Keratinocyte (primary cell): ENCODE measurements at regions not wholly inside any gene's neighbourhood (a gene's known extent, or its start where the extent isn't known, plus 50 kb on each side); places are given as distances from the start of the nearest gene placed in this dataset.

Source experiments
- DNase-seq: peaks from one replicate; pipeline ENCODE4 v3.0.0-alpha.2; 2011; ENCODE audit warnings: low read depth, missing footprints, low spot score
- FAIRE-seq: peaks from 2 replicates; lab custom pipeline; 2011; peaks lifted over from hg19 to GRCh38; lab: Jason Lieb, UNC
- H2AFZ ChIP-seq: 2 replicates; pipeline ENCODE4 v1.6.0; 2012; ENCODE audit warnings: low read length, control low read depth, inconsistent platforms; ENCODE audit not compliant: control insufficient read depth
- H3K27ac ChIP-seq: 2 replicates; pipeline ENCODE4 v1.5.1; 2011; ENCODE audit warnings: low read length; ENCODE audit not compliant: control insufficient read depth, insufficient read depth
- H3K27me3 ChIP-seq: 3 replicates; pipeline ENCODE4 v1.6.0; 2011; ENCODE audit warnings: low read length; ENCODE audit not compliant: control insufficient read depth, insufficient read depth; ENCODE audit errors: extremely low read depth
- H3K36me3 ChIP-seq, 2 experiments: 2 replicates in 1 of 2; 3 replicates in 1 of 2; pipeline ENCODE4 v1.5.1; 2011; ENCODE audit warnings: low read length in 2 of 2, mild to moderate bottlenecking in 1 of 2; ENCODE audit not compliant: control insufficient read depth in 2 of 2, insufficient read depth in 2 of 2; ENCODE audit errors: extremely low read depth in 1 of 2
- H3K4me1 ChIP-seq: 3 replicates; pipeline ENCODE4 v1.5.1; 2011; ENCODE audit warnings: low read length; ENCODE audit not compliant: control insufficient read depth, insufficient read depth; ENCODE audit errors: extremely low read depth
- H3K4me2 ChIP-seq: 3 replicates; pipeline ENCODE4 v1.6.0; 2011; ENCODE audit warnings: low read depth, low read length; ENCODE audit not compliant: control insufficient read depth, insufficient read depth; ENCODE audit errors: extremely low read depth
- H3K4me3 ChIP-seq, 3 experiments: fragments of 200-600 bp in 1 of 3; sonication (generic) in 1 of 3; 2 replicates in 2 of 3; 3 replicates in 1 of 3; pipeline ENCODE4 v1.5.1; 2011 to 2016; ENCODE audit warnings: low read length in 3 of 3, mild to moderate bottlenecking in 3 of 3, control low read depth in 2 of 3, inconsistent platforms in 1 of 3, low read depth in 1 of 3, mixed read lengths in 1 of 3, mixed run types in 1 of 3, moderate library complexity in 1 of 3; ENCODE audit not compliant: control insufficient read depth in 2 of 3, insufficient read depth in 2 of 3; ENCODE audit errors: extremely low read depth in 1 of 3
- H3K79me2 ChIP-seq: 2 replicates; pipeline ENCODE4 v1.6.0; 2012; ENCODE audit warnings: low read length; ENCODE audit not compliant: control insufficient read depth, insufficient read depth
- H3K9ac ChIP-seq: 3 replicates; pipeline ENCODE4 v1.6.0; 2011; ENCODE audit warnings: low read length; ENCODE audit not compliant: control insufficient read depth, insufficient read depth; ENCODE audit errors: extremely low read depth
- H3K9me1 ChIP-seq: 3 replicates; pipeline ENCODE4 v1.6.0; 2011; ENCODE audit warnings: low read length; ENCODE audit not compliant: control insufficient read depth, insufficient read depth; ENCODE audit errors: extremely low read depth
- H3K9me3 ChIP-seq: 2 replicates; pipeline ENCODE4 v1.5.1; 2012; ENCODE audit warnings: low read depth, low read length; ENCODE audit not compliant: control insufficient read depth
- H4K20me1 ChIP-seq: 3 replicates; pipeline ENCODE4 v1.6.0; 2011; ENCODE audit warnings: low read length; ENCODE audit not compliant: control insufficient read depth, insufficient read depth; ENCODE audit errors: extremely low read depth
- EZH2 ChIP-seq: IDR thresholded peaks from one replicate; pipeline ENCODE4 v1.6.1; 2012; ENCODE audit warnings: inconsistent platforms, mild to moderate bottlenecking, low read length, moderate library complexity
- dilution Hi-C: fragments of 300-500 bp; cut with MboI; formaldehyde crosslinking; loops from one replicate; pipeline ENCODE4 v1.7.0; 2020; ENCODE audit warnings: low sequenced_read_pairs; ENCODE audit not compliant: extremely low pct_ligation_motif_present
- TF ChIP-seq, protein P1 (sequence below), 3 experiments: IDR thresholded peaks in 1 of 3; conservative IDR thresholded peaks in 1 of 3; optimal IDR thresholded peaks in 1 of 3; 2 replicates in 2 of 3; 3 replicates in 1 of 3; pipeline versions ENCODE3 to v1.5.1; 2011; ENCODE audit warnings: low read length in 3 of 3, mild to moderate bottlenecking in 3 of 3, moderate library complexity in 2 of 3, control low read depth in 1 of 3, inconsistent platforms in 1 of 3; ENCODE audit not compliant: insufficient read depth in 2 of 3; ENCODE audit errors: extremely low read depth in 1 of 3

DNA sequence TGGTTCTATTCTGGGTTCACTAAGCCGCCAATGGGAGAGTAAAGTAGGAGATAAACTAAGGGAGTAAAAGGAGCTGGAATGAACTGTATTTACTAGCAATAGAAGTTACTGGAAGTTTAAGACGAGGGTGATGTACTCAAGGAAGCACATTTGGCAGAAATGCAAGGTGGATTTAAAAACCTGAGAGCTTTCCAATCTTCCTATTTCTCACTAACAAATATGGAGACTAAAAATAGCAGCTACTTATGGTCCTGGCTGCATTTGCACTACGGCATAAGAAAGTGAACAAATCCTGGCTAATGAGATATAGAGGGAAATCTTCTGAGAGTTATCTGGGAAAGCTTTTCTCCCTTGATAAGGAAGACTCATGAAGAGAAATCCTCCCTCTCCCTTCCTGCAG, 153.4 kb downstream of the TMEM161B start:
- dilution Hi-C loops = no loop called here
- Histone ChIP-seq H3K79me2 (no peaks in the 10 kb centered on the region), H3K9ac (no peak overlapping the region), H3K4me2 (no peak overlapping the region), H3K4me3 (no peak overlapping the region), H3K27ac (no peak overlapping the region), H2AFZ (no peak overlapping the region), H4K20me1 (no peaks in the 10 kb centered on the region), H3K27me3 (no peaks in the 10 kb centered on the region), H3K36me3 (no peaks in the 10 kb centered on the region), H3K9me1 (no peaks in the 10 kb centered on the region), H3K4me1 (no peaks in the 10 kb centered on the region), H3K9me3 (no peaks in the 10 kb centered on the region)
- DNase-seq (no peak), FAIRE-seq (no peak)
- no peak for TF ChIP-seq EZH2
- TF ChIP-seq, protein P1, sequence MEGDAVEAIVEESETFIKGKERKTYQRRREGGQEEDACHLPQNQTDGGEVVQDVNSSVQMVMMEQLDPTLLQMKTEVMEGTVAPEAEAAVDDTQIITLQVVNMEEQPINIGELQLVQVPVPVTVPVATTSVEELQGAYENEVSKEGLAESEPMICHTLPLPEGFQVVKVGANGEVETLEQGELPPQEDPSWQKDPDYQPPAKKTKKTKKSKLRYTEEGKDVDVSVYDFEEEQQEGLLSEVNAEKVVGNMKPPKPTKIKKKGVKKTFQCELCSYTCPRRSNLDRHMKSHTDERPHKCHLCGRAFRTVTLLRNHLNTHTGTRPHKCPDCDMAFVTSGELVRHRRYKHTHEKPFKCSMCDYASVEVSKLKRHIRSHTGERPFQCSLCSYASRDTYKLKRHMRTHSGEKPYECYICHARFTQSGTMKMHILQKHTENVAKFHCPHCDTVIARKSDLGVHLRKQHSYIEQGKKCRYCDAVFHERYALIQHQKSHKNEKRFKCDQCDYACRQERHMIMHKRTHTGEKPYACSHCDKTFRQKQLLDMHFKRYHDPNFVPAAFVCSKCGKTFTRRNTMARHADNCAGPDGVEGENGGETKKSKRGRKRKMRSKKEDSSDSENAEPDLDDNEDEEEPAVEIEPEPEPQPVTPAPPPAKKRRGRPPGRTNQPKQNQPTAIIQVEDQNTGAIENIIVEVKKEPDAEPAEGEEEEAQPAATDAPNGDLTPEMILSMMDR (optimal IDR thresholded peaks at IDR 0.05 in 1 of 3, IDR thresholded peaks at IDR 0.05 in 1 of 3, conservative IDR thresholded peaks at IDR 0.05 in 1 of 3; ENCODE audit: extremely low read depth in 1 of 3, insufficient read depth in 2 of 3, low read length in 3 of 3) = no peak

DNA sequence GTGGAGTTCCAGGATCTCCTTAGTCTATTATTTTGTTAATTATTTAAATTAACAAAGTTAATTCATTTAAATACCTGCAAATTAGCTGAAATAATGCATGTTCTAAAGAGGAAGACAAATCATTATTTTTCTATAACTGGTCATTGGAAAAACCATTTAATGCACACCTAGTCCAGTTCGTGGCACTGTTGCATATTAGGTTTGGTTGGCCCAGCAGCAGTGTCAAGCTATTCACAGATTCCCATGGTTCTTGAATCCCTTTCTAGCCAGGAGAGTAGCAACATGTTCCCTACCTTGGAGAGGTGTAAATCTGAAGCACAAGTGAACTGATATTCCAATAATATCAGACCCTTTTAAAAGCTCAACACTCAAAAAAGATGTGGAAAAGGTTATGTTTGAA, 155.2 kb downstream of the TMEM161B start:
- Histone ChIP-seq H4K20me1 (no peaks in the 10 kb centered on the region), H3K79me2 (no peaks in the 10 kb centered on the region), H3K9me3 (no peaks in the 10 kb centered on the region), H3K36me3 (no peaks in the 10 kb centered on the region), H3K27ac (no peak overlapping the region), H3K4me3 (no peak overlapping the region), H3K9me1 (no peaks in the 10 kb centered on the region), H3K27me3 (no peaks in the 10 kb centered on the region), H2AFZ (no peak overlapping the region), H3K4me1 (no peaks in the 10 kb centered on the region), H3K9ac (no peak overlapping the region), H3K4me2 (no peak overlapping the region)
- no peak for FAIRE-seq
- dilution Hi-C loops = no loop called here
- TF ChIP-seq EZH2 = no peak
- TF ChIP-seq, protein P1 (optimal IDR thresholded peaks at IDR 0.05 in 1 of 3, IDR thresholded peaks at IDR 0.05 in 1 of 3, conservative IDR thresholded peaks at IDR 0.05 in 1 of 3; ENCODE audit: extremely low read depth in 1 of 3, insufficient read depth in 2 of 3, low read length in 3 of 3) = no peak
- no peak for DNase-seq
